HCT116 (cell line): ENCODE measurements at regions not wholly inside any gene's neighbourhood (a gene's known extent, or its start where the extent isn't known, plus 50 kb on each side); places are given as distances from the start of the nearest gene placed in this dataset.

Source experiments
- ATAC-seq: fragments of 200-7000 bp; cut with Tn5 transposase; 2 replicates; pipeline ENCODE4 v1.9.1; 2020; ENCODE audit warnings: mild to moderate bottlenecking, moderate library complexity
- BruUV-seq: library from RNA; stranded (reverse); fragments of 400-500 nt; replicated peaks from 2 replicates; lab custom pipeline; 2021; lab: Mats Ljungman, UMichigan
- CTCF ChIA-PET: fragments of 300-600 bp; sonication (Branson Sonifier 250); formaldehyde crosslinking; loops from one replicate; lab custom pipeline; 2021; ENCODE audit warnings: antibody characterized with exemption; lab: Charles Lee
- POLR2A ChIA-PET: fragments of 300-600, 350-600 bp; sonication (Branson Sonifier 250); formaldehyde crosslinking; loops from one replicate; lab custom pipeline; 2021; ENCODE audit warnings: antibody characterized with exemption; lab: Charles Lee
- RAD21 ChIA-PET, 2 experiments: fragments of 300-600 bp; sonication (Branson Sonifier 250); formaldehyde crosslinking; loops; one replicate each; lab custom pipeline; 2023; ENCODE audit warnings: low total read pairs in 2 of 2; ENCODE audit not compliant: uncharacterized antibody in 2 of 2, unreplicated experiment in 2 of 2, low non-redundant PET in 1 of 2; lab: Charles Lee
- DNase-seq: peaks from one replicate; pipeline ENCODE4 v3.0.0-alpha.2; 2010; ENCODE audit warnings: low read depth, low spot score
- H2AFZ ChIP-seq: fragments of 200-600 bp; shearing (Covaris generic), sonication (generic); 2 replicates; pipeline ENCODE4 v1.6.1; 2017; ENCODE audit warnings: low read depth, mixed run types, mixed read lengths, antibody characterized with exemption, low read length; ENCODE audit not compliant: poor library complexity, severe bottlenecking
- H3K27ac ChIP-seq: 2 replicates; pipeline ENCODE4 v1.5.1; 2012; ENCODE audit warnings: low read depth, low read length
- H3K27me3 ChIP-seq: fragments of 200-600 bp; sonication (generic); 2 replicates; pipeline ENCODE4 v1.6.1; 2016; ENCODE audit warnings: mixed run types, low read length, mixed read lengths; ENCODE audit not compliant: insufficient read depth
- H3K36me3 ChIP-seq, 2 experiments: fragments of 200-500 bp in 1 of 2; fragments of 200-600 bp in 1 of 2; sonication (Bioruptor generic) in 1 of 2; sonication (generic) in 1 of 2; 2 replicates each; pipeline versions ENCODE4 v1.5.1 to v1.6.1; 2014 to 2016; ENCODE audit warnings: low read length in 2 of 2, inconsistent platforms in 1 of 2, mixed read lengths in 1 of 2, mixed run types in 1 of 2; ENCODE audit not compliant: insufficient read depth in 2 of 2, control insufficient read depth in 1 of 2
- H3K4me1 ChIP-seq, 2 experiments: fragments of 200-600 bp in 1 of 2; sonication (generic) in 1 of 2; 2 replicates each; pipeline versions ENCODE4 v1.5.1 to v1.6.1; 2012 to 2017; ENCODE audit warnings: low read length in 2 of 2, inconsistent platforms in 1 of 2, mild to moderate bottlenecking in 1 of 2, mixed read lengths in 1 of 2, mixed run types in 1 of 2, moderate library complexity in 1 of 2; ENCODE audit not compliant: insufficient read depth in 2 of 2, control insufficient read depth in 1 of 2
- H3K4me2 ChIP-seq: fragments of 200-600 bp; sonication (generic); 2 replicates; pipeline ENCODE4 v1.6.1; 2017; ENCODE audit warnings: mixed run types, low read length, mixed read lengths
- H3K4me3 ChIP-seq, 2 experiments: fragments of 200-600 bp in 1 of 2; sonication (generic) in 1 of 2; replicated peaks in 1 of 2; 2 replicates each; pipeline ENCODE4 v1.5.1; 2011 to 2016; ENCODE audit warnings: low read length in 2 of 2, control low read depth in 1 of 2, low read depth in 1 of 2, mild to moderate bottlenecking in 1 of 2, mixed read lengths in 1 of 2, mixed run types in 1 of 2
- H3K79me2 ChIP-seq: fragments of 200-600 bp; sonication (generic); 2 replicates; pipeline ENCODE4 v1.6.1; 2017; ENCODE audit warnings: mild to moderate bottlenecking, mixed run types, low read length, moderate library complexity, mixed read lengths; ENCODE audit not compliant: insufficient read depth
- H3K9ac ChIP-seq: fragments of 200-600 bp; sonication (generic); 2 replicates; pipeline ENCODE4 v1.6.1; 2016; ENCODE audit warnings: low read length, mixed read lengths
- H3K9me2 ChIP-seq: fragments of 200-600 bp; sonication (generic), shearing (Covaris generic); 2 replicates; pipeline ENCODE4 v1.6.1; 2017; ENCODE audit warnings: mixed run types, mild to moderate bottlenecking, moderate library complexity; ENCODE audit not compliant: insufficient read depth
- H3K9me3 ChIP-seq, 2 experiments: fragments of 200-500 bp in 1 of 2; fragments of 200-600 bp in 1 of 2; sonication (Bioruptor generic) in 1 of 2; sonication (generic) in 1 of 2; 2 replicates each; pipeline ENCODE4 v1.6.1; 2014 to 2017; ENCODE audit warnings: low read length in 2 of 2, mixed read lengths in 2 of 2, inconsistent platforms in 1 of 2, low read depth in 1 of 2, mild to moderate bottlenecking in 1 of 2, mixed run types in 1 of 2, moderate library complexity in 1 of 2; ENCODE audit not compliant: control insufficient read depth in 1 of 2, insufficient read depth in 1 of 2
- H4K20me1 ChIP-seq: fragments of 200-600 bp; sonication (generic), shearing (Covaris generic); 2 replicates; pipeline ENCODE4 v1.6.1; 2017; ENCODE audit warnings: mixed run types, mild to moderate bottlenecking, moderate library complexity; ENCODE audit not compliant: insufficient read depth
- CBX3 ChIP-seq: IDR thresholded peaks from 2 replicates; pipeline ENCODE4 v1.6.1; 2012; ENCODE audit warnings: low read depth
- EGR1 ChIP-seq: IDR thresholded peaks from 2 replicates; pipeline ENCODE4 v1.6.1; 2012; ENCODE audit warnings: low read depth
- ELF1 ChIP-seq: IDR thresholded peaks from 2 replicates; pipeline ENCODE4 v1.6.1; 2012; ENCODE audit warnings: low read depth, borderline replicate concordance
- EZH2phosphoT487 ChIP-seq: fragments of 200-600 bp; IDR thresholded peaks from 2 replicates; pipeline ENCODE4 v1.6.1; 2018; ENCODE audit warnings: antibody characterized with exemption, borderline replicate concordance
- FOSL1 ChIP-seq: IDR thresholded peaks from 2 replicates; pipeline ENCODE4 v1.6.1; 2012; ENCODE audit warnings: low read depth
- JUND ChIP-seq: IDR thresholded peaks from 2 replicates; pipeline ENCODE4 v1.6.1; 2012
- POLR2A ChIP-seq: IDR thresholded peaks from 2 replicates; pipeline ENCODE4 v1.7.0; 2011; ENCODE audit warnings: borderline replicate concordance; ENCODE audit not compliant: insufficient read depth, insufficient read length; ENCODE audit errors: extremely low read depth
- SIN3A ChIP-seq: IDR thresholded peaks from 2 replicates; pipeline ENCODE4 v1.6.1; 2012; ENCODE audit warnings: low read depth
- SP1 ChIP-seq: IDR thresholded peaks from 2 replicates; pipeline ENCODE4 v1.6.1; 2012; ENCODE audit warnings: low read depth
- SRF ChIP-seq: IDR thresholded peaks from 2 replicates; pipeline ENCODE4 v1.6.1; 2012; ENCODE audit warnings: low read depth
- TCF7L2 ChIP-seq: IDR thresholded peaks from 2 replicates; pipeline ENCODE4 v1.7.0; 2011; ENCODE audit warnings: borderline replicate concordance, inconsistent platforms; ENCODE audit not compliant: insufficient read depth, insufficient read length; ENCODE audit errors: extremely low read depth
- YY1 ChIP-seq: IDR thresholded peaks from 2 replicates; pipeline ENCODE4 v1.6.1; 2011; ENCODE audit warnings: low read length, low read depth, moderate library complexity, mild to moderate bottlenecking; ENCODE audit not compliant: insufficient replicate concordance; ENCODE audit errors: extremely low read depth
- ZFX ChIP-seq: fragments of 450-650 bp; IDR thresholded peaks from 2 replicates; pipeline ENCODE4 v1.6.1; 2017
- ZNF274 ChIP-seq: fragments of 200-500 bp; sonication (Bioruptor generic); IDR thresholded peaks from 2 replicates; pipeline ENCODE4 v1.6.1; 2014; ENCODE audit warnings: mild to moderate bottlenecking, low read depth, low read length, inconsistent platforms
- intact Hi-C: fragments of 100-400 bp; cut with micrococcal nuclease; formaldehyde crosslinking; loops from 2 replicates; pipeline ENCODE4 v1.10.0; 2022
- TF ChIP-seq, protein P1 (sequence below): IDR thresholded peaks from 2 replicates; pipeline ENCODE4 v1.6.1; 2011; ENCODE audit warnings: mild to moderate bottlenecking, low read length, moderate library complexity; ENCODE audit not compliant: insufficient replicate concordance; ENCODE audit errors: extremely low read depth
- TF ChIP-seq, protein P2 (sequence below), 3 experiments: fragments of 200-600 bp in 1 of 3; sonication (generic) in 1 of 3; IDR thresholded peaks in 2 of 3; conservative IDR thresholded peaks in 1 of 3; 2 replicates each; pipeline ENCODE4 v1.5.1; 2012 to 2017; ENCODE audit warnings: low read depth in 2 of 3, low read length in 2 of 3, antibody characterized with exemption in 1 of 3, borderline replicate concordance in 1 of 3, control low read depth in 1 of 3, mild to moderate bottlenecking in 1 of 3, mixed read lengths in 1 of 3, mixed run types in 1 of 3, moderate library complexity in 1 of 3; ENCODE audit not compliant: insufficient read depth in 1 of 3
- TF ChIP-seq, protein P3 (sequence below): IDR thresholded peaks from 2 replicates; pipeline ENCODE4 v1.6.1; 2012
- TF ChIP-seq, protein P4 (sequence below): IDR thresholded peaks from 2 replicates; pipeline ENCODE4 v1.6.1; 2012; ENCODE audit warnings: low read depth
- TF ChIP-seq, protein P5 (sequence below): IDR thresholded peaks from 2 replicates; pipeline ENCODE4 v1.6.1; 2012

DNA sequence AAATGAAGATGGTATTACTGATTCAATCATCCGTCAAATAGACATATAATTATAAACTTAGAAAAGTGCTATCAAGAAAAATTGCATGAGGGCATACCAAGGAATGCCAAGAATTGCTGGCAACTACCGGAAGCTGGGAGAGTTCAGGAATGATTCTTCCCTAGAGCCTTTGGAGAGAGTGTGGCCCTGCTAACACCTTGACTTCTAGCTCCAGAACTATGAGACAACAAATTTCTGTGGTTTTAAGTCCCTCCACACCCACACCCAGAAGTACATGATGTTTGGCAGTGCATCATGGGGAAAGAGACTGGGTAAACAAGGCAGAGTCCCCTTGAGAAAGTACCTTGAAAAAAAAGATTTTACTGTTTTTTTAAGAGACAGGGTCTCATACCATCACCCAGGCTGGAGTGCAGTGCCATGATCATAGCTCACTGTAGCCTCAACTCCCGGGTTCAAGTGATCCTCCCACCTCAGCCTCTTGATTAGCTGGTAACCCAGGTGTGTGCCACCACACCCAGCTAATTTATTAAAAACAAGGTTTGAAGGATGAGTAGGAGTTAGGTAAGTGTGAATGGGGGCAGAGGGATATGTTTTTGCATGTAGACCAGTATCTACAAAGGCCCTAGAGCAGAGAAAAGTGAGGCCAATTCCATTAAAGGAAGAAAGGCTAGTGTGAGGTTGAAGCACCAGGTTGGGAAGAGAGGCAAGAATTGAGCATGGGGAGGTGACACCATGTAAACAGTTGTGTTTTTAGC lies 53.1 kb downstream of the GSX2 start:
- no peaks in the 10 kb centered on the region for H3K9me3 ChIP-seq
- no peak overlapping the region for H3K4me3 ChIP-seq
- H2AFZ ChIP-seq = no peak overlapping the region
- RAD21 ChIA-PET = no interaction called here
- H3K9ac ChIP-seq = no peak overlapping the region
- DNase-seq (no peak), ATAC-seq (no peak)
- H3K4me2 ChIP-seq = no peak overlapping the region
- no peaks in the 10 kb centered on the region for H3K36me3 ChIP-seq
- intact Hi-C loops = no loop called here
- TF ChIP-seq SIN3A (no peak), SP1 (no peak), YY1 (no peak), CBX3 (no peak), ZNF274 (no peak), JUND (no peak), ELF1 (no peak), FOSL1 (no peak), ZFX (no peak), SRF (no peak), TCF7L2 (no peak), POLR2A (no peak), EGR1 (no peak), EZH2phosphoT487 (no peak)
- TF ChIP-seq, protein P1, sequence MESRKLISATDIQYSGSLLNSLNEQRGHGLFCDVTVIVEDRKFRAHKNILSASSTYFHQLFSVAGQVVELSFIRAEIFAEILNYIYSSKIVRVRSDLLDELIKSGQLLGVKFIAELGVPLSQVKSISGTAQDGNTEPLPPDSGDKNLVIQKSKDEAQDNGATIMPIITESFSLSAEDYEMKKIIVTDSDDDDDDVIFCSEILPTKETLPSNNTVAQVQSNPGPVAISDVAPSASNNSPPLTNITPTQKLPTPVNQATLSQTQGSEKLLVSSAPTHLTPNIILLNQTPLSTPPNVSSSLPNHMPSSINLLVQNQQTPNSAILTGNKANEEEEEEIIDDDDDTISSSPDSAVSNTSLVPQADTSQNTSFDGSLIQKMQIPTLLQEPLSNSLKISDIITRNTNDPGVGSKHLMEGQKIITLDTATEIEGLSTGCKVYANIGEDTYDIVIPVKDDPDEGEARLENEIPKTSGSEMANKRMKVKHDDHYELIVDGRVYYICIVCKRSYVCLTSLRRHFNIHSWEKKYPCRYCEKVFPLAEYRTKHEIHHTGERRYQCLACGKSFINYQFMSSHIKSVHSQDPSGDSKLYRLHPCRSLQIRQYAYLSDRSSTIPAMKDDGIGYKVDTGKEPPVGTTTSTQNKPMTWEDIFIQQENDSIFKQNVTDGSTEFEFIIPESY = no peak
- TF ChIP-seq, protein P2, sequence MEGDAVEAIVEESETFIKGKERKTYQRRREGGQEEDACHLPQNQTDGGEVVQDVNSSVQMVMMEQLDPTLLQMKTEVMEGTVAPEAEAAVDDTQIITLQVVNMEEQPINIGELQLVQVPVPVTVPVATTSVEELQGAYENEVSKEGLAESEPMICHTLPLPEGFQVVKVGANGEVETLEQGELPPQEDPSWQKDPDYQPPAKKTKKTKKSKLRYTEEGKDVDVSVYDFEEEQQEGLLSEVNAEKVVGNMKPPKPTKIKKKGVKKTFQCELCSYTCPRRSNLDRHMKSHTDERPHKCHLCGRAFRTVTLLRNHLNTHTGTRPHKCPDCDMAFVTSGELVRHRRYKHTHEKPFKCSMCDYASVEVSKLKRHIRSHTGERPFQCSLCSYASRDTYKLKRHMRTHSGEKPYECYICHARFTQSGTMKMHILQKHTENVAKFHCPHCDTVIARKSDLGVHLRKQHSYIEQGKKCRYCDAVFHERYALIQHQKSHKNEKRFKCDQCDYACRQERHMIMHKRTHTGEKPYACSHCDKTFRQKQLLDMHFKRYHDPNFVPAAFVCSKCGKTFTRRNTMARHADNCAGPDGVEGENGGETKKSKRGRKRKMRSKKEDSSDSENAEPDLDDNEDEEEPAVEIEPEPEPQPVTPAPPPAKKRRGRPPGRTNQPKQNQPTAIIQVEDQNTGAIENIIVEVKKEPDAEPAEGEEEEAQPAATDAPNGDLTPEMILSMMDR (IDR thresholded peaks at IDR 0.05 in 2 of 3, conservative IDR thresholded peaks at IDR 0.05 in 1 of 3; ENCODE audit: borderline replicate concordance in 1 of 3, insufficient read depth in 1 of 3, low read depth in 2 of 3, low read length in 2 of 3) = no peak
- TF ChIP-seq, protein P3, sequence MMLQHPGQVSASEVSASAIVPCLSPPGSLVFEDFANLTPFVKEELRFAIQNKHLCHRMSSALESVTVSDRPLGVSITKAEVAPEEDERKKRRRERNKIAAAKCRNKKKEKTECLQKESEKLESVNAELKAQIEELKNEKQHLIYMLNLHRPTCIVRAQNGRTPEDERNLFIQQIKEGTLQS = no peak
- TF ChIP-seq, protein P4, sequence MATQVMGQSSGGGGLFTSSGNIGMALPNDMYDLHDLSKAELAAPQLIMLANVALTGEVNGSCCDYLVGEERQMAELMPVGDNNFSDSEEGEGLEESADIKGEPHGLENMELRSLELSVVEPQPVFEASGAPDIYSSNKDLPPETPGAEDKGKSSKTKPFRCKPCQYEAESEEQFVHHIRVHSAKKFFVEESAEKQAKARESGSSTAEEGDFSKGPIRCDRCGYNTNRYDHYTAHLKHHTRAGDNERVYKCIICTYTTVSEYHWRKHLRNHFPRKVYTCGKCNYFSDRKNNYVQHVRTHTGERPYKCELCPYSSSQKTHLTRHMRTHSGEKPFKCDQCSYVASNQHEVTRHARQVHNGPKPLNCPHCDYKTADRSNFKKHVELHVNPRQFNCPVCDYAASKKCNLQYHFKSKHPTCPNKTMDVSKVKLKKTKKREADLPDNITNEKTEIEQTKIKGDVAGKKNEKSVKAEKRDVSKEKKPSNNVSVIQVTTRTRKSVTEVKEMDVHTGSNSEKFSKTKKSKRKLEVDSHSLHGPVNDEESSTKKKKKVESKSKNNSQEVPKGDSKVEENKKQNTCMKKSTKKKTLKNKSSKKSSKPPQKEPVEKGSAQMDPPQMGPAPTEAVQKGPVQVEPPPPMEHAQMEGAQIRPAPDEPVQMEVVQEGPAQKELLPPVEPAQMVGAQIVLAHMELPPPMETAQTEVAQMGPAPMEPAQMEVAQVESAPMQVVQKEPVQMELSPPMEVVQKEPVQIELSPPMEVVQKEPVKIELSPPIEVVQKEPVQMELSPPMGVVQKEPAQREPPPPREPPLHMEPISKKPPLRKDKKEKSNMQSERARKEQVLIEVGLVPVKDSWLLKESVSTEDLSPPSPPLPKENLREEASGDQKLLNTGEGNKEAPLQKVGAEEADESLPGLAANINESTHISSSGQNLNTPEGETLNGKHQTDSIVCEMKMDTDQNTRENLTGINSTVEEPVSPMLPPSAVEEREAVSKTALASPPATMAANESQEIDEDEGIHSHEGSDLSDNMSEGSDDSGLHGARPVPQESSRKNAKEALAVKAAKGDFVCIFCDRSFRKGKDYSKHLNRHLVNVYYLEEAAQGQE = no peak
- TF ChIP-seq, protein P5, sequence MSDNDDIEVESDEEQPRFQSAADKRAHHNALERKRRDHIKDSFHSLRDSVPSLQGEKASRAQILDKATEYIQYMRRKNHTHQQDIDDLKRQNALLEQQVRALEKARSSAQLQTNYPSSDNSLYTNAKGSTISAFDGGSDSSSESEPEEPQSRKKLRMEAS = no peak
- H3K79me2 ChIP-seq = no peaks in the 10 kb centered on the region
- POLR2A ChIA-PET = no interaction called here
- no peaks in the 10 kb centered on the region for H3K9me2 ChIP-seq
- no peaks in the 10 kb centered on the region for H3K27me3 ChIP-seq
- no TSS peak for BruUV-seq
- H3K4me1 ChIP-seq = no peaks in the 10 kb centered on the region; a peak in 1 of 4 replicates
- CTCF ChIA-PET = no interaction called here
- no peak overlapping the region for H3K27ac ChIP-seq
- no peaks in the 10 kb centered on the region for H4K20me1 ChIP-seq
